ENCODE measurements at regions not wholly inside any gene's neighbourhood (a gene's known extent, or its start where the extent isn't known, plus 50 kb on each side); places are given as distances from the start of the nearest gene placed in this dataset.

GRCh38 chr2:38508311-38509039 lies 94.3 kb downstream of the HNRNPLL start (continued):
- TF ChIP-seq ATF7 (IDR thresholded peaks at IDR 0.05; ENCODE audit: low read depth) = no peak
- no peak for TF ChIP-seq SRF (IDR thresholded peaks at IDR 0.05; ENCODE audit: low read depth in 2 of 2, low read length in 2 of 2)
- 0 out of 2 replicates have a peak, but pooled peaks have one; percentile 15 for TF ChIP-seq MEF2A (IDR thresholded peaks at IDR 0.05; ENCODE audit: insufficient read depth, low read depth, low read length)
- TF ChIP-seq, protein P1, sequence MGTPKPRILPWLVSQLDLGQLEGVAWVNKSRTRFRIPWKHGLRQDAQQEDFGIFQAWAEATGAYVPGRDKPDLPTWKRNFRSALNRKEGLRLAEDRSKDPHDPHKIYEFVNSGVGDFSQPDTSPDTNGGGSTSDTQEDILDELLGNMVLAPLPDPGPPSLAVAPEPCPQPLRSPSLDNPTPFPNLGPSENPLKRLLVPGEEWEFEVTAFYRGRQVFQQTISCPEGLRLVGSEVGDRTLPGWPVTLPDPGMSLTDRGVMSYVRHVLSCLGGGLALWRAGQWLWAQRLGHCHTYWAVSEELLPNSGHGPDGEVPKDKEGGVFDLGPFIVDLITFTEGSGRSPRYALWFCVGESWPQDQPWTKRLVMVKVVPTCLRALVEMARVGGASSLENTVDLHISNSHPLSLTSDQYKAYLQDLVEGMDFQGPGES (IDR thresholded peaks at IDR 0.05) = no peak
- TF ChIP-seq EGR1 (IDR thresholded peaks at IDR 0.05; ENCODE audit: borderline replicate concordance in 1 of 2, low read depth in 2 of 2, low read length in 2 of 2) = no peak
- TF ChIP-seq RCOR1 (conservative IDR thresholded peaks at IDR 0.05; ENCODE audit: low read depth, low read length) = no peak
- no peak for TF ChIP-seq IRF5 (IDR thresholded peaks at IDR 0.05; ENCODE audit: borderline replicate concordance)
- no peak for TF ChIP-seq IKZF1 (conservative IDR thresholded peaks at IDR 0.05)
- TF ChIP-seq NFIC (IDR thresholded peaks at IDR 0.05; ENCODE audit: low read depth, low read length) = no peak

DNA sequence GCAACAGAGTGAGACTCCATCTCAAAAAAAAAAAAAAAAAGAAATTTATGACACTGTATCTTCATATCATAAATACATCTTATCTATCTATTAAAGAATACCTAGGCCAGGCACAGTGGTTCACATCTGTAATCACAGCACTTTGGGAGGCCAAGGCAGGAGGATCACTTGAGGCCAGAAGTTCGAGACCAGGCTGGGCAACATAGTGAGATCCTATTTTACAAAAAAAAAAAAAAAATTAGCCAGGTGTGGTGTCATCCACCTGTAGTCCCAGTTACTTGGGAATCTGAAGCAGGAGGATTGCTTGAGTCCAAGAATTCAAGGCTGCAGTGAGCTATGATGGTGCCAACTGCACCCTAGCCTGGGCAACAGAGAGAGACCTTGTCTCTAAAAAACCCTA lies 95.0 kb downstream of the HNRNPLL start:
- no peaks in the 10 kb centered on the region for H4K20me1 ChIP-seq (ENCODE audit: control insufficient read depth, insufficient read depth)
- POLR2A ChIA-PET = interaction anchor here (0.7 kb wide), 1 partner anchor 192 kb away, joined by 5 read pairs; no protein-coding TSS in a partner anchor
- RAD21 ChIA-PET (ENCODE audit: unreplicated experiment) = interaction anchor here (0.7 to 3.2 kb wide), 22 partner anchors 13 to 1112 kb away, joined by 3 to 79 read pairs (median 4); partner anchors contain the start of gene ATL2
- SMC1A ChIA-PET (ENCODE audit: uncharacterized antibody, unreplicated experiment) = interaction anchor here (0.6 to 4.4 kb wide), 45 partner anchors 8 to 1111 kb away, joined by 3 to 103 read pairs (median 4); partner anchors contain the start of gene ATL2
- no peak overlapping the region for H3K4me2 ChIP-seq (ENCODE audit: control insufficient read depth, insufficient read depth)
- no peaks in the 10 kb centered on the region for H3K27me3 ChIP-seq (replicated peaks in 1 of 2; ENCODE audit: control insufficient read depth in 2 of 2, insufficient read depth in 2 of 2, low read length in 1 of 2)
- H3K9me3 ChIP-seq (replicated peaks; ENCODE audit: control insufficient read depth, insufficient read depth, low read length) = peaks cover 2% of the 10 kb centered on the region
- 50% methylated on average over 1 of the region's 1 CpG for WGBS (ENCODE audit: insufficient coverage, insufficient replicate concordance, low lambda C conversion rate, missing lambda C conversion rate)
- no peak for FAIRE-seq
- no peak overlapping the region for H3K27ac ChIP-seq (ENCODE audit: control insufficient read depth, insufficient read depth)
- intact Hi-C loops (cut with micrococcal nuclease; ENCODE audit: unreplicated experiment) (loop anchor here (1.0 to 2.0 kb wide), 2 partner anchors 131 to 192 kb away; partner anchors contain the start of gene ATL2), in situ Hi-C loops (cut with MboI) (loop anchor here (5.0 kb wide), 1 partner anchor 190 kb away; no protein-coding TSS in a partner anchor)
- TF ChIP-seq, protein P2, sequence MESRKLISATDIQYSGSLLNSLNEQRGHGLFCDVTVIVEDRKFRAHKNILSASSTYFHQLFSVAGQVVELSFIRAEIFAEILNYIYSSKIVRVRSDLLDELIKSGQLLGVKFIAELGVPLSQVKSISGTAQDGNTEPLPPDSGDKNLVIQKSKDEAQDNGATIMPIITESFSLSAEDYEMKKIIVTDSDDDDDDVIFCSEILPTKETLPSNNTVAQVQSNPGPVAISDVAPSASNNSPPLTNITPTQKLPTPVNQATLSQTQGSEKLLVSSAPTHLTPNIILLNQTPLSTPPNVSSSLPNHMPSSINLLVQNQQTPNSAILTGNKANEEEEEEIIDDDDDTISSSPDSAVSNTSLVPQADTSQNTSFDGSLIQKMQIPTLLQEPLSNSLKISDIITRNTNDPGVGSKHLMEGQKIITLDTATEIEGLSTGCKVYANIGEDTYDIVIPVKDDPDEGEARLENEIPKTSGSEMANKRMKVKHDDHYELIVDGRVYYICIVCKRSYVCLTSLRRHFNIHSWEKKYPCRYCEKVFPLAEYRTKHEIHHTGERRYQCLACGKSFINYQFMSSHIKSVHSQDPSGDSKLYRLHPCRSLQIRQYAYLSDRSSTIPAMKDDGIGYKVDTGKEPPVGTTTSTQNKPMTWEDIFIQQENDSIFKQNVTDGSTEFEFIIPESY (IDR thresholded peaks at IDR 0.05) = no peak
- TF ChIP-seq MEF2B (IDR thresholded peaks at IDR 0.05; ENCODE audit: partially characterized antibody, poor library complexity, severe bottlenecking) = no peak
- no peak for TF ChIP-seq ELK1 (IDR thresholded peaks at IDR 0.05; ENCODE audit: low read depth, low read length)
- no peak for TF ChIP-seq MEF2A (IDR thresholded peaks at IDR 0.05; ENCODE audit: insufficient read depth, low read depth, low read length)
- TF ChIP-seq ZBED1 (IDR thresholded peaks at IDR 0.05; ENCODE audit: borderline replicate concordance) = no peak
- no peak for TF ChIP-seq SP1 (IDR thresholded peaks at IDR 0.05; ENCODE audit: low read depth, low read length)
- TF ChIP-seq RELA (IDR thresholded peaks at IDR 0.05; ENCODE audit: borderline replicate concordance, partially characterized antibody) = no peak
- TF ChIP-seq HDAC6 (IDR thresholded peaks at IDR 0.05; ENCODE audit: unreplicated experiment) = no peak
- TF ChIP-seq EGR1 (IDR thresholded peaks at IDR 0.05; ENCODE audit: borderline replicate concordance in 1 of 2, low read depth in 2 of 2, low read length in 2 of 2) = no peak
- no peaks in the 10 kb centered on the region for H3K79me2 ChIP-seq (ENCODE audit: control insufficient read depth, insufficient read depth, low read length)
- H2AFZ ChIP-seq (ENCODE audit: control insufficient read depth, low read depth, low read length) = no peak overlapping the region
- CTCF ChIA-PET = interaction anchor here (0.6 to 3.7 kb wide), 73 partner anchors 9 to 1339 kb away, joined by 3 to 194 read pairs (median 4); no protein-coding TSS in a partner anchor
- no peak for ATAC-seq
- no peaks in the 10 kb centered on the region for H3K4me1 ChIP-seq (ENCODE audit: control insufficient read depth, insufficient read depth, low read length)
- no peaks in the 10 kb centered on the region for H3K36me3 ChIP-seq (ENCODE audit: control insufficient read depth in 2 of 2, insufficient read depth in 2 of 2, low read length in 1 of 2)
- H3K4me3 ChIP-seq = no peak overlapping the region
- no TSS peak for BruUV-seq (replicated peaks)
- DNase-seq (ENCODE audit: low read depth, low spot score) = no peak
- H3K9ac ChIP-seq (ENCODE audit: control insufficient read depth, insufficient read depth, low read length) = no peak overlapping the region
